BJ (cell line): ENCODE measurements at regions not wholly inside any gene's neighbourhood (a gene's known extent, or its start where the extent isn't known, plus 50 kb on each side); places are given as distances from the start of the nearest gene placed in this dataset.

Experiments used
- CTCF ChIA-PET: fragments of 350-600 bp; formaldehyde crosslinking; extraction: SDS; loops from one replicate; lab custom pipeline; 2021; ENCODE audit warnings: antibody characterized with exemption, inconsistent platforms; lab: Yijun Ruan, JAX
- POLR2A ChIA-PET: fragments of 300-600 bp; sonication (Branson Sonifier 250); formaldehyde crosslinking; extraction: SDS; loops from one replicate; lab custom pipeline; 2021; ENCODE audit warnings: antibody characterized with exemption; lab: Charles Lee
- DNase-seq: peaks from one replicate; pipeline ENCODE4 v3.0.0-alpha.2; 2011; ENCODE audit warnings: low read depth
- H3K27me3 ChIP-seq: 2 replicates; pipeline ENCODE4 v1.6.0; 2011; ENCODE audit warnings: low read length; ENCODE audit not compliant: control insufficient read depth, insufficient read depth
- H3K36me3 ChIP-seq: 2 replicates; pipeline ENCODE4 v1.5.1; 2011; ENCODE audit warnings: low read length; ENCODE audit not compliant: control insufficient read depth, insufficient read depth
- H3K4me3 ChIP-seq: 2 replicates; pipeline ENCODE4 v1.5.1; 2011; ENCODE audit warnings: low read depth, mild to moderate bottlenecking, control low read depth, low read length
- TF ChIP-seq, protein P1 (sequence below): IDR thresholded peaks from 2 replicates; pipeline ENCODE4 v1.5.1; 2011; ENCODE audit warnings: low read depth, mild to moderate bottlenecking, control low read depth, inconsistent platforms, low read length, moderate library complexity; ENCODE audit not compliant: insufficient read depth

DNA sequence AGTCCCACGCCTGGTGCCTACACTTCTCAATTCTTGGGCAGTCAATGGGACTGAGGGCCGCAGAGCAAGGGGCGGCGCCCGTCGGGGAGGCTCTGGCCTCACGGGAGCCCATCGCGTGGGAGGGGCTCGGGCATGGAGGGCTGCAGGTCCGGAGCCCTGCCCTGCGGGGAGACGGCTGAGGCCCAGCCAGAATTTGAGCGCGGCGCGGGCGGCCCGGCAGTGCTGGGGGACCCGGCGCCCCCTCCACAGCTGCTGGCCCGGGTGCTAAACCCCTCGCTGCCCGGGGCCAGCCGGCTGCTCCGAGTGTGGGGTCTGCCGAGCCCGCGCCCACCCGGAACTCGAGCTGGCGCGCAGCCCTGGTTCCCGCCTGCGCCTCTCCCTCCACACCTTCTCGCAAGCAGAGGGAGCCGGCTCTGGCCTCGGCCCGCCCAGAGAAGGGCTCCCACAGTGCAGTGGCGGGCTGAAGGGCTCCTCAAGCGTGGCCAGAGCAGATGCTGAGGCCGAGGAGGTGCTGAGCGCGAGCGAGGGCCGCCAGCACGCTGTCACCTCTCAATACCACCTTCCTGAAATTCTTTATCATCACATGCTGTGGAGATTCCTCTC, 58.5 kb downstream of the BAK1 start:
- Histone ChIP-seq H3K4me3 (no peak overlapping the region), H3K36me3 (no peaks in the 10 kb centered on the region), H3K27me3 (no peaks in the 10 kb centered on the region)
- TF ChIP-seq, protein P1, sequence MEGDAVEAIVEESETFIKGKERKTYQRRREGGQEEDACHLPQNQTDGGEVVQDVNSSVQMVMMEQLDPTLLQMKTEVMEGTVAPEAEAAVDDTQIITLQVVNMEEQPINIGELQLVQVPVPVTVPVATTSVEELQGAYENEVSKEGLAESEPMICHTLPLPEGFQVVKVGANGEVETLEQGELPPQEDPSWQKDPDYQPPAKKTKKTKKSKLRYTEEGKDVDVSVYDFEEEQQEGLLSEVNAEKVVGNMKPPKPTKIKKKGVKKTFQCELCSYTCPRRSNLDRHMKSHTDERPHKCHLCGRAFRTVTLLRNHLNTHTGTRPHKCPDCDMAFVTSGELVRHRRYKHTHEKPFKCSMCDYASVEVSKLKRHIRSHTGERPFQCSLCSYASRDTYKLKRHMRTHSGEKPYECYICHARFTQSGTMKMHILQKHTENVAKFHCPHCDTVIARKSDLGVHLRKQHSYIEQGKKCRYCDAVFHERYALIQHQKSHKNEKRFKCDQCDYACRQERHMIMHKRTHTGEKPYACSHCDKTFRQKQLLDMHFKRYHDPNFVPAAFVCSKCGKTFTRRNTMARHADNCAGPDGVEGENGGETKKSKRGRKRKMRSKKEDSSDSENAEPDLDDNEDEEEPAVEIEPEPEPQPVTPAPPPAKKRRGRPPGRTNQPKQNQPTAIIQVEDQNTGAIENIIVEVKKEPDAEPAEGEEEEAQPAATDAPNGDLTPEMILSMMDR = no peak
- ChIA-PET CTCF (no interaction called here), POLR2A (no interaction called here)
- no peak for DNase-seq
